IPS-NIHi7 (cell line): ENCODE measurements at regions not wholly inside any gene's neighbourhood (a gene's known extent, or its start where the extent isn't known, plus 50 kb on each side); places are given as distances from the start of the nearest gene placed in this dataset.
"Not testable (repeated sequence)": the region's sequence is repeated elsewhere in the genome, so short reads cannot be mapped to it uniquely, and the experiment has no call there.

Experiments
- DNase-seq: peaks from one replicate; pipeline ENCODE4 v3.0.0; 2012; ENCODE audit warnings: mixed read lengths; ENCODE audit errors: extremely low spot score

DNA sequence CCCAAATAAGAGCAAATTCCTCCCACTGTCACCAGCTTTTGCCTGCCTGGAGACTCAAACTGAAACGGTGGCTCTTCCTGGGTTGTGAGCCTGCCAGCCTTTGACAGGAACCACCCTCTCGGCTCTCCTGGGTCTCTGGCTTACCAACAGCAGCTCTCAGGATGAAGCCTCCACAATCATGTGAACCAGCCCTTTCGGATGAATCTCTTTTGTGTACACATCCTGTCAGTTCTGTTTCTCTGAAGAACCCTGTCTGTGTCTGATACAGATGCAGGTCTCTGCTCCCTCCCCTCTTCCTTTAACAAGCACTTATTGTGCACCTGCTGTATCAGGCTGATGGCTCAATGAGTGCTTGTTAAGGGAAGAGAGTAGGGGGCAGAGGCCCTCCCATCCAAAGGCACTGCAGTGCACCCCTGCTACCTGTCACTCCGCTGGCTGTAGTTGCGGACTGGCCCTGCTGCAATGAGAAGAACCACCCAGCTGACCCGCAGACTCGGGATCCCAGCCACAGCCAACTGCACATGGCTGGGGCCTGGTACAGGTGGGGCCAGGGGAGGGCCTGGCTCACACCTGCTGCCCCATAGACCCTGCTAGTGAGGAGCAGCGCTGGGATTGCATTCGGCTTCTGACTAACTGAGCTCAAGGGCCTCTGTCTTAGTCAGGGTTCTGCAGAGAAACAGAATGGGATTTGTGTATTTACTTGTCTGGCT, 120.1 kb upstream of the PMEPA1 start:
- DNase-seq: no peak

DNA sequence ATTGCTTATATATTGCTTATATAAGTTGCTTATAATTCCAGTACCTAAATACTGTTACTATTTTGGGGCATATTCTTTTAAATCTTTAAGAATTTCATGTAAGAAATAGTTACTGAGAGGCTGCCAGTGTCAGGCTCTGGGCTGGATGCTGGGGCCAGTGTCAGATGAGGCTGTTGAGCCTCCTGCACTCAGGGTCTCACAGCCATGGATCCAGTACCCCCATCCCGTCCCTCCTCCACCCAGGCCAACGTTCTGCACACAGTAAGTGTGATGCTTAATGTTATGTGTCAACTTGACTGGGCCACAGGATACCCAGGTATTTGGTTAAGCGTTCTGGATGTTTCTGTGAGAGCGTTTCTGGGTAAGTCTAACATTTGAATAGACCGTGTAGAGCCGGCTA, 119.5 kb upstream of the PMEPA1 start:
- DNase-seq: no peak

GRCh38 chr20:57828696-57829095, 118.9 kb upstream of the PMEPA1 start:
- no peak for DNase-seq

DNA sequence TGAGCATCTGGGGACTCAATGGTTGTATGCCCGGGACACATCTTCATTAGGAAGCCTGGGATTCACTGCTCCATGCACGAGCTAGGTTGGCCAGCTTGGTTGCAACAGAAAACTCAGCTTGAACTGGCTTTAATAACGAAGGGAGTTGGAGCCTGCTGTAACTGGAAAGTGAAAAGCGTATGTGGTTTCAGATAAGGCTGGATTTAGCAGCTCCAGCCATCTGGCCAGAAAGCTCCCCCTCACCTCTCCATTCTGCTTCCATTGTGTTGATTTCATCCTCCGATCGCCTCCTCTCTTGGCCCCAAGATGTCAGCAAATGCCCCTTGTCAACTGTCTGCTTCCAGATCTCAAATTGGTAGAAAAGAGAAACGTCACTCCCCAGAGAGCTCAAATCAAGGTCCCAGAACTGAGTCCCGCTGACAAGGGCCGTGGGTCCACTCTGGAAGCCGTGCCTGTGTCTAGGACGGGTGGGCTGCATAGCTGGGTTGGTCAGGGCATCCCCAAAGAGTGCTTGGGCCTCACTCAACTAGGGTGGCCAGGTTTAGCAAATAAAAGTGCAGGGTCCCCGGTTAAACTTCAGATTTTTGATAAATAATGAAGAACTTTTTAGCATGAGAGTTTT, 117.0 kb upstream of the PMEPA1 start:
- DNase-seq: no peak

- DNase-seq: no peak
Observed at GRCh38 chr20:57824909-57825308, 115.1 kb upstream of the PMEPA1 start.

DNA sequence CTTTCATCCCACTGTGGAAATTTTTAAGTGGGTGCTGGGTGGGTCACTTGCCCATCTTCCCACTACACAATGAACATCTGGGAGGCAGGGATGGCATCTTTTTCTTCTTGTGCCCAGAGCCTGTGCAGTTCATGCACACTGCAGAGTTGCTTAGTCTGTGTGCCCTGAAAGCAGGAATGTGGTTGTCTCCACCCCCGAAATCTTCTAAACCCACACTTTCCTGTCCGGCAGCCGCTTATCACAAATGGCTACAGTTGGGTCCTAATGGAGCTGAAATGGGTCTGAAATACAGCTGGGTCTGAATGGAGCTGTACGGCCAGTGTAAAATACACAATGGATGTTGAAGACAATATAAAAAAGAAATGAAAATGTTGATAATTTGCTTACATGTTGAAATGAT, 112.1 kb upstream of the PMEPA1 start:
- no peak for DNase-seq

DNA sequence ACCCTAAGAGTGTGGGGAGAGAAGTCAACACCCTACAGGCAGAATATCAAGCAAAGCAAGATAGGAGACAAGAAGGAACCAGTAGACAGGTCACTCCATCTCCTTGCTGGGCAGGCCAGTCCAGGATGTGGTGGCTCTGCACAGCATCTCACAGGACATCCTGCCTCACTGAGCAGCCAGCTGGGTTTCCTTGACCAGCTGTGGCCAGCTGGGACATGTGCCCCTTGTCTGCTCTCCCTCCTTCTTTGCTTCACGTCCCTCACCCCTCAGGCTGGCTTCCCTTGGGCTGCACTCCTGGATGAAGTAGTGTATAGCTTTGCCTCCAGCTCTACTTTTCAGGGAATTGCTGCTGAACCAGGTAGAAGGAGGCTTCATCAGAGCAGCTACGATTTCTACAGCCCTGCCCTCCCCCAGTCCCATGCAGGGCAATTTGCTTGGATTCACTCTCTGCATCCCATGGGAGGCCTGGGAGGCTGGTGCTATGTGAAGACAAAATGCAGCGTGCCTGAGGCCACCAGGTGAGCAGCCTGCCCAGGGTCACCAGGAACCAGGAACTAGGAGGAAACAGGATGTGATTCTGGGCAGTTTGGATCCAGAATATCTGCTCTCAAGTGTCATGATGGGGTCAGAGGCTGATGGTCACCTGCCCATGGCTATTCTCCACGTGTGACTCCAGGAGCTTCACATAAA, 110.0 kb upstream of the PMEPA1 start:
- DNase-seq: no peak

GRCh38 chr20:57819291-57819690, 109.5 kb upstream of the PMEPA1 start:
- DNase-seq: no peak

GRCh38 chr20:57818418-57819181, 108.8 kb upstream of the PMEPA1 start:
- no peak for DNase-seq

GRCh38 chr20:57815405-57815804, 105.6 kb upstream of the PMEPA1 start:
- no peak for DNase-seq

DNA sequence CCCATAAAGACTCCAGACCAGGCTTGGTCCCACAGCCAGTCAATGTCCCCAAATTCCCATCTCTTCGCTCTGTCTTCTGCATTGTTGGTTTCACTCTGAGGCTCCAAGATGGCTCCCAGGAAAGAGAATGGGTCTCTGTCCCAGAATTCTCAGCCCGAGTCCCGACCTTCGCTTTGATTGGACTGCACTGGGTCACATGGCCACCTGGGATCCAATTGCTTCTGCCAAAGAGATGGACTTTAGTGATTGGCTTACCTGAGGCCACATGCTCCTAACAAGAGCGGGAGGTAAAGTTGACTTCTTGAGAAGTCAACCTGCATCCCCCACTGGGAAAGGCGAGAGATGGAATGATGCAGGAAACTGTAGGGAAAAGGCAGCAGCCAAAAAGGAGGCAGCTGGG, 104.7 kb upstream of the PMEPA1 start:
- DNase-seq: no peak

- no peak for DNase-seq
Observed at GRCh38 chr20:57813509-57814269, 103.9 kb upstream of the PMEPA1 start.

GRCh38 chr20:57812632-57813031, 102.8 kb upstream of the PMEPA1 start:
- not testable (repeated sequence) for DNase-seq

GRCh38 chr20:57811374-57812020, 101.7 kb upstream of the PMEPA1 start:
- no peak for DNase-seq

DNA sequence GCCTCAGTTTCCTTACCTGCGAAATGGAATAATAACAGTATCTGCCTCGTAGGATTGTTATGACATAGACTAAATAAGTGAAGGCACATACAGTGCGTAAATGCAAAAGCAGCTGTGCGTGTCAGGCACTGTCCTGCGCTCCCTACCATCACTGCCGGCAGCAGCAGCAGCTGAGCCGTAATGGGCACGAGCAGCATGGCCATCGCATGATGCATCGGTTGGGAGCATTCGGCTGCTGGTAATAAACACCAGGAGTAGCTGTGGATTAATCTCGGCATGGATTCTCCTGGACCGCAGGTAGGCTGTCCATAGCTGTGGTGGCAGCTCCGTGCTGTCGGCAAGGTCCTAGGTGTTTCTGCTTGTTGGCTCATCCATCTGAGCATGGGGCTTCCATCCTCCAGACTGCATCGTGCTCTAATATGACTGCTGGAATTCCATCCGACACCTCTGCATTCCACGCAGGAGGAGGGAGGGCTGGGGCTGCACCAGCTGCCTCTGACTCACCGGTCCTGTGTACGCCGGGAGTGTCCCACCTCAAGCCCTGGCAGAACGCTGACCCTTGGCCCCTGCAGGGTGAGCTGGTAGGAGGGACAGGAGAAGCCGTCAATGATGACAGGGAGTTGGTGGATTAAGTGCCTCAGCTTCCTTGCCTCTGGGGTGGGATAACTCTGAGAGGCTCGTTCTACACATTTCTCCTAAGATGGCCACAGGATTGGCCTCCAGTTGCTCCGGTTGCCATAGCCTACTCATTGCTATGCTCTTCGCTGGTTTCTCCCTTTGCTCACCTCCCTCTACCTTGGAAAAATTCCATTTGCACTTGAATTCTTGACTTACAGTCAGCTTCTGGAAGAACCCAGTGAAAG, 100.9 kb upstream of the PMEPA1 start:
- no peak for DNase-seq

DNA sequence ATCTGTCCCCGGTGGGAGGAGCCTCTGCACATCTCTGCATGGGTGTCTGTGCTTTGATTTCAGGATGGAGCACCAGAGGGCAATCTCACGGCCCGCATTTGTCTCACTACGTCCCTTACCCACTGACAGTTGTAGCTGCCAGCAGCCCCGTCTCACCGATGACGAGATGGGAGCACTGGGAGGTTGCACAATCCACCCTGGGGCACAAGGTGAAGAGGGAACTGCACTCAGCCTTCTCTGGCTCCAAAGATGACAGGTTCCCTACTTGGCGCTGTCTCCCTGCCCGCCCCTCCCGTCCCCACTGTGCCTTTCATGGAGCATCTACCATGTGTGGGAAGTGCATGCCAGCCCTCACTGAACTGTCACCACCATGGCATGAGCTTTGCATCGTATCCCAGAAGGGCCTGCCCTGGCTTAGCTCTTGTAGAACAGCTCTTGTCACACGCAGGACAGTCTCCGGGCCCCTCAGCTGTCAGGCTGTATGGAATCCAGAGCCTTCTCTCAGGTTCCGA, 99.9 kb upstream of the PMEPA1 start:
- DNase-seq: no peak

DNA sequence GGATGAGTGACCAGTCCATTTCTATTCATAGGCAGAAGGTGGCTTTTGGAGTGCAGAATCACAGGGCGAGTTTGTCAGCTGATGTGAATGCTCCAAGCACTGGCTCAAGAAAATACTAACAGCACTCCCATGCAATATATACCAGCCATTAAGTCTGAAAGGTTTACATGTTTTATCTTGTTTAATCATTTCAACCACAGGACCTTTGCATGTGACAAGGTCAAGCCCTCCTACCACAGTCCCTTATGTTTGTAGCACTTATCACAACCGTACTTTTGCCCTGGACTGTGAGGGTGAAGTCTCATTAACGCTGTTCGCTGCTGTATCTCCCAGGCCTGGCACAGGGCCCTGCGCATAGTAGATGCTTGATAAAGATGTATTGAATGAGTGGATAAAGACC, 99.3 kb upstream of the PMEPA1 start:
- no peak for DNase-seq

- no peak for DNase-seq
Observed at GRCh38 chr20:57808264-57809070, 98.7 kb upstream of the PMEPA1 start.
